Upper lobe of left lung (tissue), 4 donors: ENCODE measurements at regions not wholly inside any gene's neighbourhood (a gene's known extent, or its start where the extent isn't known, plus 50 kb on each side); places are given as distances from the start of the nearest gene placed in this dataset.

ENCODE experiments used
- EP300 ChIP-seq, 4 donors: sonication (generic); formaldehyde crosslinking; IDR thresholded peaks; one replicate each; pipeline ENCODE4 v1.5.1; 2017; ENCODE audit warnings: antibody characterized with exemption in 4 of 4, control low read depth in 2 of 4
- POLR2A ChIP-seq, 4 donors: fragments of 450-650 bp; IDR thresholded peaks; one replicate each; pipeline ENCODE4 v1.5.1; 2016 to 2017; ENCODE audit warnings: antibody characterized with exemption in 4 of 4, mild to moderate bottlenecking in 2 of 4
- POLR2AphosphoS5 ChIP-seq, 2 donors: sonication (generic); formaldehyde crosslinking; IDR thresholded peaks; one replicate each; pipeline ENCODE4 v1.5.1; 2017; ENCODE audit warnings: antibody characterized with exemption in 2 of 2
- TF ChIP-seq, protein P1 (sequence below), 6 experiments: fragments of 450-650 bp in 4 of 6; fragments of 200-600 bp in 2 of 6; sonication (generic) in 2 of 6; IDR thresholded peaks; one replicate each; pipeline ENCODE4 v1.5.1; 2016 to 2019; ENCODE audit warnings: antibody characterized with exemption in 6 of 6

DNA sequence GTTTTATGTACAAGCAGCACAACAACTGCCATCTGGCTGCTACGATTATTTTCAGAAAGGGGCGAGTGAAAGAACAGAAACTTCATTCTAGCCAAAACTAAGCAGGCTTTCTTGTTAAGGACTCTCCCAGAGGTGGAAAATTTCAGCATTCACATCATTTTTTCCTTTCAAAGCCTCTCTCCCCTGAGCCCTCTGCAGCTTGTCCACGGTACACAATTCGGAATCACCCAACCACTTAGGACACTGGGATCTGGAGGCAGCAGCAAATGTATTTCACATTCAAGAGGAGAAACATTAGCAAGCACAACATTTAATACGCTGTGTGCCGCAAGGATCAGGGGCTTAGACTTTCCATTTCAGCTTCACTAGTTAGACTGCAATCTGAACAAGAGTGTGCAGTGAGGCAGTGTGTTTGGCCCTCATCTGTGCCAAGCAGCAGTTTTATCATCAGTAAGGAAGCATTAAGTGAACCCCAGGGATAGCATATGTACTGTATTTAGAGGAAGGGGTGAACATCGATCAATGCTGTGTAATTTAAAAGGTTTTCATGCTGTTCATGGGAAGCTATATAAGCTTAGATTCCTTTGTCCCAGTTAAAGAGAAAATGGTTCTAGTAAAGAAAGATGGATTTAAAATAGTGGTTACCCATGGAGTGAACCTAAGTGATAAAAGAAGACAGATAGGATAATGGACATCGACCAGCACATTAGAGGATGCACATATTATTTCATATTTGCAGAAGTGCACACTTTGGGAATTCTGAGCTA, 504.9 kb downstream of the TBL1XR1 start:
- TF ChIP-seq, protein P1, sequence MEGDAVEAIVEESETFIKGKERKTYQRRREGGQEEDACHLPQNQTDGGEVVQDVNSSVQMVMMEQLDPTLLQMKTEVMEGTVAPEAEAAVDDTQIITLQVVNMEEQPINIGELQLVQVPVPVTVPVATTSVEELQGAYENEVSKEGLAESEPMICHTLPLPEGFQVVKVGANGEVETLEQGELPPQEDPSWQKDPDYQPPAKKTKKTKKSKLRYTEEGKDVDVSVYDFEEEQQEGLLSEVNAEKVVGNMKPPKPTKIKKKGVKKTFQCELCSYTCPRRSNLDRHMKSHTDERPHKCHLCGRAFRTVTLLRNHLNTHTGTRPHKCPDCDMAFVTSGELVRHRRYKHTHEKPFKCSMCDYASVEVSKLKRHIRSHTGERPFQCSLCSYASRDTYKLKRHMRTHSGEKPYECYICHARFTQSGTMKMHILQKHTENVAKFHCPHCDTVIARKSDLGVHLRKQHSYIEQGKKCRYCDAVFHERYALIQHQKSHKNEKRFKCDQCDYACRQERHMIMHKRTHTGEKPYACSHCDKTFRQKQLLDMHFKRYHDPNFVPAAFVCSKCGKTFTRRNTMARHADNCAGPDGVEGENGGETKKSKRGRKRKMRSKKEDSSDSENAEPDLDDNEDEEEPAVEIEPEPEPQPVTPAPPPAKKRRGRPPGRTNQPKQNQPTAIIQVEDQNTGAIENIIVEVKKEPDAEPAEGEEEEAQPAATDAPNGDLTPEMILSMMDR (IDR thresholded peaks at IDR 0.05): no peak
- TF ChIP-seq POLR2A (IDR thresholded peaks at IDR 0.05) (no peak), POLR2AphosphoS5 (IDR thresholded peaks at IDR 0.05) (no peak), EP300 (IDR thresholded peaks at IDR 0.05) (no peak)
